Activated CD4-positive, alpha-beta T cell treated with anti-CD3 and anti-CD28 coated beads, Interleukin-2, amount 10 ng/mL, durations not matched to agents 24 days and 14 days (primary cell): ENCODE measurements at regions not wholly inside any gene's neighbourhood (a gene's known extent, or its start where the extent isn't known, plus 50 kb on each side); places are given as distances from the start of the nearest gene placed in this dataset.

Experiments used
- DNase-seq: peaks from one replicate; pipeline ENCODE4 v3.0.0; 2022
- H3K27ac Mint-ChIP-seq: one replicate; pipeline ENCODE4 v1.8.0; 2022; ENCODE audit warnings: mild to moderate bottlenecking, mixed read lengths
- H3K27me3 Mint-ChIP-seq: one replicate; pipeline ENCODE4 v1.8.0; 2022; ENCODE audit warnings: mixed read lengths
- H3K36me3 Mint-ChIP-seq: one replicate; pipeline ENCODE4 v1.8.0; 2022; ENCODE audit warnings: low read depth, mild to moderate bottlenecking, mixed read lengths
- H3K4me1 Mint-ChIP-seq: one replicate; pipeline ENCODE4 v1.8.0; 2021; ENCODE audit warnings: mixed read lengths
- H3K4me3 Mint-ChIP-seq: one replicate; pipeline ENCODE4 v1.8.0; 2022; ENCODE audit warnings: mild to moderate bottlenecking, moderate library complexity, mixed read lengths
- H3K9me3 Mint-ChIP-seq: one replicate; pipeline ENCODE4 v1.8.0; 2021; ENCODE audit warnings: mixed read lengths
- intact Hi-C: fragments of 100-400 bp; cut with micrococcal nuclease; formaldehyde crosslinking; loops from one replicate; pipeline ENCODE4 v1.15.1; 2023

DNA sequence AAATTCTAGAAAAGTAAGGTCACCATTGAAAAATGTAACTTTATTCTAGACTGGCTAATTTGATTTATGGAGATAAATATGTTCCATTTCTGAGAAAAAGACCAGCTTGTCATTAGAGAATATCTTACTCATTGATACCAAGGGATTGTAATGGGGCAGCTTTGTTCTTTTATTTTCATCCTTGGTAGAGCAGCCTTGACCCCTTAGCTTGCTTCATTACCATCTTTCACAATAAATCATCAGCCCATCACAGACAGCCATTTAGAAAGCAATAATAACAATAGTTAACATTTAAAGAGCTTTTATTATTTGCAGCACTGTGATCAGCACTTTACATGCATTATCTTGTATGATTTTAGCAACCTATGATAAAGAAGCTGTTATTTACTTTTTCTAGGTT is 253.6 kb downstream of the C3orf38 start:
- intact Hi-C loops: no loop called here
- DNase-seq: no peak
- no peak overlapping the region for H3K27ac Mint-ChIP-seq
- no peaks in the 10 kb centered on the region for H3K36me3 Mint-ChIP-seq
- H3K4me1 Mint-ChIP-seq: no peaks in the 10 kb centered on the region
- no peaks in the 10 kb centered on the region for H3K9me3 Mint-ChIP-seq
- no peaks in the 10 kb centered on the region for H3K27me3 Mint-ChIP-seq
- H3K4me3 Mint-ChIP-seq: no peak overlapping the region

DNA sequence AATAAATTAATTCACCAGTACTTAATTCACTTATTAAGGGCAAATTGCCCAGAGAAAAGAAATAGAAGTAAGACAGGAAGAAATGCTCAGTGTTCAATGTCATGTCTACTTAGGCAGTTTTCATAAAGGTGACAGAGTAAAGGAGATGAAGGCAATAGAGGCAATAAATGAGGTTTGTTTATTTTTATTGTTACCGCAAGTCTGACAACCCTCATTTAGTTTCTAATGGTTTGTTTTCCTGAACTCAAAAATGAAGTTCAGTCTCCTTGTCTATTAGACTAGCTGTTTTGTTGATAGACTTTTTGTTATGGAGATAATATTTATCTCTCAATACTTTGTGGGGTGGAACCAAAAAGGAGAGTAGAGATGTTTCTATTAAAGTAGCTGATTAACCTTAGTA is 258.3 kb downstream of the C3orf38 start:
- no peak overlapping the region for H3K27ac Mint-ChIP-seq
- no peak for DNase-seq
- no peaks in the 10 kb centered on the region for H3K4me1 Mint-ChIP-seq
- intact Hi-C loops: no loop called here
- H3K36me3 Mint-ChIP-seq: no peaks in the 10 kb centered on the region
- H3K9me3 Mint-ChIP-seq: no peaks in the 10 kb centered on the region
- H3K27me3 Mint-ChIP-seq: no peaks in the 10 kb centered on the region
- H3K4me3 Mint-ChIP-seq: no peak overlapping the region

DNA sequence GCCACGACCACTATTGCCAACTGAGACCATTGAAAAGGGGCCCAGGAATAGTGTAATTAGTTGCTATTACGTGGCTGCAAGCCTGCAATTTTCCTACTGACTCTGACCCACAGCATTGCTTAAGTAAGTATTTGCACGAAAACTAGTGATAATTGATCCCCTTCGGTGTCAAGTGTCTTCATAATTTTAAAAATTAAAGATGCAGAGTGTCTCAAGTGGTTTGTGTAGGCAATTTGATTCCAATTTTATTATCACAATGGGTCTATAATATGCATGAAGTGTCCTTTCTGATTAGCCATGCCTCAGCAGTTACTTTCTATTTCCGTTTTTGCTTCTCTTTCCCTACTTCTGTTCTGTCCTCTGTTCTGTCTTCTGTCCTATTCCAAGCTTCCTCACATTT is 259.2 kb downstream of the C3orf38 start:
- no peak overlapping the region for H3K27ac Mint-ChIP-seq
- DNase-seq: no peak
- H3K36me3 Mint-ChIP-seq: no peaks in the 10 kb centered on the region
- no peaks in the 10 kb centered on the region for H3K27me3 Mint-ChIP-seq
- no peaks in the 10 kb centered on the region for H3K4me1 Mint-ChIP-seq
- intact Hi-C loops: no loop called here
- no peak overlapping the region for H3K4me3 Mint-ChIP-seq
- H3K9me3 Mint-ChIP-seq: no peaks in the 10 kb centered on the region

DNA sequence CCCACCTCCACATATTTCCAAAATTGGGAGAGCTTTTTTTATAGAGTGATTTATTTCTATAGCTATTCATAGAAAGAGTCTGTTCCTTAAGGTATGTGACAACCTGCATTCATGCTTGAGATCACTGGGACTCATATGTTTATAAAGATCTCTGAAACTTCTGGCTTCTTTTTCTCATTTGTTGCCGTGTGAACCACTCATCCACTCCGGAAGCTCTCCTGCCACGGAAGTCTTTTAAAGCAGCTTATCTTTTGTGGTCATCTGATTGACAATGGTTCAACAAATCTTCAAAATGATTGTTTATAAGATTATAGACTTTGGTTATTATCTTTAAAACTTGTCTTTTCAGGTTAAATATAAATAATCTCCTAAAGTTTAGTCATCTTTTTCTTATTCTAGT is 260.5 kb downstream of the C3orf38 start:
- no peak overlapping the region for H3K27ac Mint-ChIP-seq
- DNase-seq: peak; percentile 60

DNA sequence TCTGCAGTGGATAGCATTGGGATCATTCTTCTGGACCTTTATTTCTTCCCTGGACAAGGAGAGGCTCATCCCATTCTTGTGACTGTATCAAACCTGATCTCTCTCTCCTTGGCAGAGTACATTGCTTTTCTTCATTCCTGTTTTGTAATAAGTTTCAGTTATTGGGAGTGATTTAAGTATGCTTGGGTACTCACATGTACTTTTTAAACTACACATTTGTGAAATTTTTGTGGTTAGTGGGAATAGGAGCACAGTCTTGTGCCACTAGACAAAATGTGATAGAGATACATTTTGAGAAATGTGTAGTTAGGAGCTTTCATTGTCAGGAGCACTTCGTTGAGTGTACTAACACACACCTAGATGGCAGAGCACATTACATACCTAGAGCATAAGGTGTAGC is 262.6 kb downstream of the C3orf38 start:
- Mint-ChIP-seq H3K27ac (no peak overlapping the region), H3K36me3 (no peaks in the 10 kb centered on the region), H3K4me3 (no peak overlapping the region), H3K27me3 (no peaks in the 10 kb centered on the region), H3K9me3 (no peaks in the 10 kb centered on the region), H3K4me1 (no peaks in the 10 kb centered on the region)
- intact Hi-C loops: no loop called here
- no peak for DNase-seq

More for the DNA sequence above, 260.5 kb downstream of the C3orf38 start:
- no peaks in the 10 kb centered on the region for H3K4me1 Mint-ChIP-seq
- H3K27me3 Mint-ChIP-seq: no peaks in the 10 kb centered on the region
- no peaks in the 10 kb centered on the region for H3K36me3 Mint-ChIP-seq
- intact Hi-C loops: no loop called here
- no peaks in the 10 kb centered on the region for H3K9me3 Mint-ChIP-seq
- no peak overlapping the region for H3K4me3 Mint-ChIP-seq

DNA sequence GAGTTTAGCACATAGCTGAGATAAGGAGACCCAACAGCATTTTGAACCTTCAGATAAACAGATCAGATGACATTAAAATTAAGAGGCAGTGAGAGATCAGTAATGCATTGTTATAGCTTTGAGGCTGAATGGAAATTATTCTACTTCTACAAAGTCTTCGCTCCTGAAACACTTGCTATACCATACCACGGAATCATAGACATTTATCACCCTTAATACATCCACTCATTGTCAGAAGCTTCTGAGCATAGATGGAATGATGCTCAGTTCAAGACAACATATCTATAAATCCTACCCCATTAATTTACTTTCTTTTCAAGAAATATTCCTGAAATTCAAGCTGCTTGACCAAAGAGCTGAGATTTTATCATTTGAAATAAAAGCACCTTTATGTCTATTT is 266.7 kb downstream of the C3orf38 start:
- Mint-ChIP-seq H3K4me1 (no peaks in the 10 kb centered on the region), H3K27me3 (no peaks in the 10 kb centered on the region), H3K4me3 (no peak overlapping the region), H3K9me3 (no peaks in the 10 kb centered on the region), H3K27ac (no peak overlapping the region), H3K36me3 (no peaks in the 10 kb centered on the region)
- intact Hi-C loops: no loop called here
- no peak for DNase-seq

DNA sequence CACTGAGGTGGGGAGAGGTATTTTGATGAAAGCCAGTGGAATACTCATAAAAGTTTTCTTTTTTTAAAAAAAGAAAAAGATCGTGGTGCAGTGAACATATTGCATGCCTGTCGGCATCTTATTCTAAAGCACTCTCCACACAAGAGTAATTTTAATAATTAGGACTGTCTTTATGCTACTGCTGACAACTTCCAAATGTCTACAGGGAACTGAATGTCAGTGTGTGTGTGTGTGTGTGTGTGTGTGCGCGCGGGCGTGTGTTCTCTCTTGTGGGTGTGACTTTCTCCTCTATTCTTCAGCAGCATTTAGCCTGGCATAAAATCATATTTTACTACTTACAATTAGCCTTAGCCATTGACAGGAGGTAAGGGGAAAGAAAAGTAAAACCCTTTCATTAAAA is 268.5 kb downstream of the C3orf38 start:
- Mint-ChIP-seq H3K9me3 (no peaks in the 10 kb centered on the region), H3K27me3 (no peaks in the 10 kb centered on the region), H3K36me3 (no peaks in the 10 kb centered on the region), H3K4me3 (no peak overlapping the region), H3K4me1 (no peaks in the 10 kb centered on the region), H3K27ac (no peak overlapping the region)
- intact Hi-C loops: no loop called here
- no peak for DNase-seq

DNA sequence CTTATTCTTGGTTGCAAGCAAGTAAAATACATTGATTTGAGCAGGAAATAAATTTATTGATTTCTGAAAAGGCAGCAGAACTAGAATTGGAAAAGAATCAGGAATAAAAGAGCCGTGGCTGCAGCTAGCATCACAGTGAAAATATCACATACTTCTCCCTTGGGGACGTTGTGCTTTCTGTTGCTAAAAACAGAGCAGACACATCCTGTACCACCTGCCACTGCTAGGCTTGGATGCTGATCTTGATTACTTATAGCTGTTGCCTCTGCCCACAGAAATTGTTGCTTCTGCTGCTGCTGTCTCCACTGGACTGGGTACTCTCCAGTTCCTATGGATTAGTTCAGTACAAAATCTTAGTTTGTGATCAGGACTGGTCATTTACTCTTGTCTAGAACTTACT is 283.8 kb downstream of the C3orf38 start:
- Mint-ChIP-seq H3K4me3 (no peak overlapping the region), H3K9me3 (no peaks in the 10 kb centered on the region), H3K36me3 (no peaks in the 10 kb centered on the region)

DNA sequence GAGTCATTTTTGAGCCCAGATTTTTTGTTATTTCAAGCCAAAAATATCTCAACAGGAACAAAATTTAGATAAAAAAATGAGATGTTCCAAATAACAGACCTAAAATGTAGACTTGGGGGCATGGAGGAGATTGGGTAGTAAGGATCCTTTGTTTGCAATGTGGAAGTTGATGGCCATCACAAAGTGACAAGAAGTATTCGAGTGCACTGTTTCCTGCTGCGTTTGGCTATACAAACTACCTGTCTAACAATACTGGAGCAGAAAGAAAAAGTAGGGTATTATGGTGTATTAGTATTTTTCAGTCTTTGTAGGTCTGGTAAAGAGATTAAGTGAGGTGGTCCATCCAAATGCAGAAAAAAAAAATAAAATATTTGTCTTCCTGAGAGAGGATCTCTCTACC is 284.2 kb downstream of the C3orf38 start:
- Mint-ChIP-seq H3K36me3 (no peaks in the 10 kb centered on the region), H3K27ac (no peak overlapping the region), H3K27me3 (no peaks in the 10 kb centered on the region), H3K4me1 (no peaks in the 10 kb centered on the region), H3K9me3 (no peaks in the 10 kb centered on the region), H3K4me3 (no peak overlapping the region)
- no peak for DNase-seq
- intact Hi-C loops: no loop called here

More for the DNA sequence above, 283.8 kb downstream of the C3orf38 start:
- H3K27me3 Mint-ChIP-seq: no peaks in the 10 kb centered on the region
- DNase-seq: no peak
- H3K4me1 Mint-ChIP-seq: no peaks in the 10 kb centered on the region
- H3K27ac Mint-ChIP-seq: no peak overlapping the region
- intact Hi-C loops: no loop called here

DNA sequence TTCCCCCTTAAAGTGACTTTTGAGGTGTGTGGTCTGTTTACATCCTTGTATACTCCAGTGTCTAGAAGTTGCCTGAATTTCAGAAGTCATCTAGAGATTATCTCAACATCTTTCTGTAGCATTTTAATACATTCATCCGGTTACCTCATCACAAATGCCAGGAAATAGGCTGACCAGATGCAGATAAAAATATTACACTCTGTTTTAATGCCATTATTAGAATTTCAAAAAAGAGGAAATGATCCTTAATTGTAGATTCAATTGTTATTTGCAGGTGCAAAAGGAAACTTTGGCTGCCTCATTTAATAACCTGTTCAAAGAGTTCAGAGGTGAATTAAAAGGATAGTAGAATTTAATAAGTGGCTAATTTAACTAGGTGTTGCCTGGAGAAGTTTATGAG is 290.9 kb downstream of the C3orf38 start:
- no peak for DNase-seq
- Mint-ChIP-seq H3K36me3 (no peaks in the 10 kb centered on the region), H3K4me3 (no peak overlapping the region), H3K4me1 (no peaks in the 10 kb centered on the region), H3K9me3 (no peaks in the 10 kb centered on the region), H3K27ac (no peak overlapping the region), H3K27me3 (peaks cover 2% of the 10 kb centered on the region)
- intact Hi-C loops: no loop called here

DNA sequence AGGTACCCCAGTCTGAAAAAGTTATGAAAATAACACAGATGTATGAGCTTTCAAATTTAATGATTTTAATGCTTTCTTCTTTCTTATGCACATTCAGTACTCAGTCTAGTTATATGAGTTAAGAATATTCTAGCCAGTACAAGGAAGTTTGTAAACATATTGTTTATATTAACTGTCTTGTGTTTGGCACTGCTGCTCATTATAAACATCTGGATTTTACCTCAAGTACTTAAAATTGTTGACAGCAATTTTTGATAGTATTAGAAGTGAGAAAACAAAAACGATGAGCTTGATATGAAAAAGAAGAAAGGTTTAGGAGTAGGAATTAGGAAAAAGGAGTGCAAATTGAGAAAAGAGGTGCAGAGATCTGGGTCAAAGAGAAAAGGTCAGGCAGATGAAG is 293.3 kb downstream of the C3orf38 start:
- H3K27me3 Mint-ChIP-seq: peaks cover 2% of the 10 kb centered on the region
- intact Hi-C loops: no loop called here
- H3K9me3 Mint-ChIP-seq: no peaks in the 10 kb centered on the region
- no peak for DNase-seq
- H3K4me3 Mint-ChIP-seq: no peak overlapping the region
- H3K27ac Mint-ChIP-seq: no peak overlapping the region
- no peaks in the 10 kb centered on the region for H3K36me3 Mint-ChIP-seq
- H3K4me1 Mint-ChIP-seq: no peaks in the 10 kb centered on the region

DNA sequence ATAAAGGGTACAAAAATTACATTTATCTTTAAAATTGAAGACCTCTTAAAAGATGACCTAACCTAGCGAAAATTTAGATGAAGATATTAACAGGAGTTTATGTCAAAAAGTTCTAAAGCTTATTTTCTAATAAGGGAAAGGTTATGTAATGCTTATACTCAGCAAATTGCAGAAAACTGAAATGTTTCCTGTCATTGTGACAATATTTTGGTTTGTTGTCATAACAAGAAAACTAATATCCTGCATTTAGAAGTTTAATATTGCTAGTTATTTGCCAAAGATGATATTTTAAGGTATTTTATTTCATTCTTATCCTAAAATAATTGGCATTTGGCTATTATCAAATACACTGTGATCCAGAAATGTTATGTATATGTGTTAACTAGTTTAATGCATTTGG is 294.5 kb downstream of the C3orf38 start:
- Mint-ChIP-seq H3K27ac (no peak overlapping the region), H3K36me3 (no peaks in the 10 kb centered on the region), H3K4me1 (no peaks in the 10 kb centered on the region), H3K9me3 (no peaks in the 10 kb centered on the region), H3K27me3 (peaks cover 2% of the 10 kb centered on the region), H3K4me3 (no peak overlapping the region)
- DNase-seq: no peak
- intact Hi-C loops: no loop called here

DNA sequence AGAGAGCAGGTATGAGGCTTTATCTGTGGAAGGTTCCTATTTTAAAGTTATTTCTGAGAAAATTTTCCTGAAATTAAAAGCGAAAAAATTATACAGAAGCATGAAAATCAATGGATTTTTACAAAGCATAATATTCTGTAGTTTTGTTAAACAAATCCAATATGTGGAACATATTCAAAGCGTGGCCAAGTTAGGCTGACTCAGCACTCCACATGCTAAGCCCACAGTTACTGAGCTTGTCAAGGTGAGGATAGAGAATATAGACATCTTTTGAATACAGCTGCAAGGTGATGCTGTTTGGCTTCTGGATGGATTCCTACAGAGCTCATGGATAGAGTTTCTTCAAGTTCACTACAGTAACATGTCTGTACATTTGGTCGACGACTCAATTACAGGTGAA is 302.5 kb downstream of the C3orf38 start:
- no peaks in the 10 kb centered on the region for H3K27me3 Mint-ChIP-seq
- H3K4me3 Mint-ChIP-seq: no peak overlapping the region
- no peaks in the 10 kb centered on the region for H3K9me3 Mint-ChIP-seq

DNA sequence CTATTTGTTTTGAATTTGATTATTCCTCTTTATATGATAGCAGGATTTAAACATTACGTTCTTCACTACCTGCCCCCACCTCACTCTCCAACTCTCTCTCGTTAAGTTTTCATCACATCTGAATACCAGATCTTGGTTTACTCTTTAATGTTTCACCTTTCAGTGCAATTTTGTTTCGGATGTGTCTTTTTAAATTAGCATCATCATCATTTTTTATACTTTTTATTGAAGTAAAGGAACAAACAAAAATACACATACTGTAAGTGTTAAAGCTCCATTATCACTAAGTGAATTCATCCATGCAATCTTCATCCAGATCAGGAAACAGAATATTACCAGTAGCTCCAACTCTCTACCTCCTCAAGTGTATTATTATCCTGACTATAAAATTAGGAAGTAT is 310.6 kb downstream of the C3orf38 start:
- Mint-ChIP-seq H3K4me1 (no peaks in the 10 kb centered on the region), H3K9me3 (no peaks in the 10 kb centered on the region), H3K36me3 (no peaks in the 10 kb centered on the region), H3K27ac (no peak overlapping the region), H3K27me3 (no peaks in the 10 kb centered on the region), H3K4me3 (no peak overlapping the region)
- intact Hi-C loops: no loop called here
- DNase-seq: no peak

More for the DNA sequence above, 302.5 kb downstream of the C3orf38 start:
- no peaks in the 10 kb centered on the region for H3K4me1 Mint-ChIP-seq
- intact Hi-C loops: no loop called here
- no peaks in the 10 kb centered on the region for H3K36me3 Mint-ChIP-seq
- DNase-seq: no peak
- no peak overlapping the region for H3K27ac Mint-ChIP-seq

DNA sequence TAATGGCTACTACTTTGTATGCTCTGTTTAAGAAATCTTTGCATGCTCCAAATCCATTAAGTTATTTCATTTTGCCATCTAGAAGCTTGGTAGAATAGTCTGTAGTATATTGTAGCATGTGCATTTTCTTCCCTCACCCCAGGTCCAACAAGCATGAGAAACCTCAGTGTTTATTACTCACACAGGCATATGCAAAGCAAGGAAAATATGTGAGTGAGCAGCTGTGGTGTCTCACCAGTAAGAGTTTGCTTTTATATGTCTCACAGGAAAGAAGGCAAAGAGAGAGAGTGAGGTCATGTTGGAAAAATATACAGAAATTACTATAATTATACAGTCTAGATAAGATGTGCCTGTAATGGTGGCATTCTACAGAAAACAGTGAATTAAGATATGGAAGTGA is 312.5 kb downstream of the C3orf38 start:
- no peak for DNase-seq
- Mint-ChIP-seq H3K36me3 (no peaks in the 10 kb centered on the region), H3K9me3 (peaks cover 10% of the 10 kb centered on the region), H3K4me1 (no peaks in the 10 kb centered on the region), H3K4me3 (no peak overlapping the region), H3K27me3 (no peaks in the 10 kb centered on the region), H3K27ac (no peak overlapping the region)
- intact Hi-C loops: no loop called here
